Sigmoid colon (tissue), 6 donors: ENCODE measurements at regions not wholly inside any gene's neighbourhood (a gene's known extent, or its start where the extent isn't known, plus 50 kb on each side); places are given as distances from the start of the nearest gene placed in this dataset.

Experiments used
- DNase-seq: peaks from one replicate; pipeline ENCODE4 v3.0.0-alpha.2; 2019
- H3K27ac ChIP-seq, 4 donors: fragments of 200-600 bp; sonication (generic); one replicate each; pipeline ENCODE4 v1.5.1; 2016 to 2019; ENCODE audit warnings: mild to moderate bottlenecking in 1 of 4
- H3K27me3 ChIP-seq, 3 donors: fragments of 200-600 bp; sonication (generic); one replicate each; pipeline ENCODE4 v1.5.1; 2019; ENCODE audit warnings: mild to moderate bottlenecking in 1 of 3
- H3K36me3 ChIP-seq, 4 donors: fragments of 200-600 bp; sonication (generic); one replicate each; pipeline ENCODE4 v1.5.1; 2016 to 2019
- H3K4me1 ChIP-seq, 4 donors: fragments of 200-600 bp; sonication (generic); one replicate each; pipeline ENCODE4 v1.5.1; 2017 to 2019
- H3K4me3 ChIP-seq, 4 donors: fragments of 200-600 bp; sonication (generic); one replicate each; pipeline ENCODE4 v1.5.1; 2017 to 2019; ENCODE audit warnings: mild to moderate bottlenecking in 2 of 4, moderate library complexity in 1 of 4
- H3K9me3 ChIP-seq, 4 donors: fragments of 200-600 bp in 3 of 4; sonication (generic) in 3 of 4; one replicate each; pipeline versions ENCODE4 v1.5.1 to v1.6.1; 2013 to 2019
- EP300 ChIP-seq, 4 donors: sonication (generic); formaldehyde crosslinking; IDR thresholded peaks; one replicate each; pipeline ENCODE4 v1.6.1; 2017; ENCODE audit warnings: antibody characterized with exemption in 4 of 4
- POLR2A ChIP-seq, 2 donors: fragments of 450-650 bp; IDR thresholded peaks; one replicate each; pipeline ENCODE4 v1.6.1; 2016; ENCODE audit warnings: antibody characterized with exemption in 2 of 2, mild to moderate bottlenecking in 2 of 2, moderate library complexity in 2 of 2
- POLR2AphosphoS5 ChIP-seq, 4 donors: sonication (generic); formaldehyde crosslinking; IDR thresholded peaks; one replicate each; pipeline ENCODE4 v1.6.1; 2017; ENCODE audit warnings: antibody characterized with exemption in 4 of 4
- WGBS, 2 donors: extraction: QIAGEN DNeasy Blood & Tissue Kit; methylation state at CpG; one replicate each; pipeline ENCODE4 v1.1.7; 2013; 5-methylcytosine and 5-hydroxymethylcytosine counted together
- intact Hi-C: fragments of 100-400 bp; cut with DNase I; formaldehyde crosslinking; loops from one replicate; pipeline ENCODE4 v1.15.1; 2023
- TF ChIP-seq, protein P1 (sequence below), 4 experiments: fragments of 450-650 bp in 3 of 4; fragments of 200-600 bp in 1 of 4; IDR thresholded peaks; one replicate each; pipeline ENCODE4 v1.5.1; 2016 to 2019; ENCODE audit warnings: antibody characterized with exemption in 4 of 4, mild to moderate bottlenecking in 3 of 4, moderate library complexity in 2 of 4
- donor health status: healthy with polysubstance abuse.
- donor health status: healthy.

DNA sequence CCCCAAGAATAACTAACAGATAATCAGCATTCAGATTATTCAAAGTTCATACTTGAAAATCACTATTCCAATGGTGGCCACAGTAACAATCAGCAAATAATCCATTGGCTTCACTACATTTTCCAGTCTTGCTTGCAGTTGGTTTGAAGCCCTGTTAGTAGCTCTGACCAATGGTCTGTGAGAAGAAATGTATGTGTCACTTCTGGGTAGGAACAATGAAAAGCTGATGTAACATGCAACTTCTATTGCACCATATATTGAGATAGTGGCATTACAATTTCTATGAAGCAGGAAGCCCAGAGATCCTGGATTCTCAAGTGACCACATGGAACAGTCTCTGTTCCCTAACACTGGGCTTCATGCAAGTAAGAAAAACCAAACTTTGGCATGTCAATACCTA, 250.9 kb upstream of the DAB1 start:
- Histone ChIP-seq H3K27ac (no peak overlapping the region), H3K4me1 (no peaks in the 10 kb centered on the region), H3K4me3 (no peak overlapping the region), H3K36me3 (no peaks in the 10 kb centered on the region), H3K27me3 (no peaks in the 10 kb centered on the region), H3K9me3 (no peaks in the 10 kb centered on the region)
- DNase-seq, result no peak
- intact Hi-C loops, result no loop called here
- TF ChIP-seq POLR2A (IDR thresholded peaks at IDR 0.05), result no peak
- no peak for TF ChIP-seq POLR2AphosphoS5 (IDR thresholded peaks at IDR 0.05)
- no peak for TF ChIP-seq EP300 (IDR thresholded peaks at IDR 0.05)
- TF ChIP-seq, protein P1, sequence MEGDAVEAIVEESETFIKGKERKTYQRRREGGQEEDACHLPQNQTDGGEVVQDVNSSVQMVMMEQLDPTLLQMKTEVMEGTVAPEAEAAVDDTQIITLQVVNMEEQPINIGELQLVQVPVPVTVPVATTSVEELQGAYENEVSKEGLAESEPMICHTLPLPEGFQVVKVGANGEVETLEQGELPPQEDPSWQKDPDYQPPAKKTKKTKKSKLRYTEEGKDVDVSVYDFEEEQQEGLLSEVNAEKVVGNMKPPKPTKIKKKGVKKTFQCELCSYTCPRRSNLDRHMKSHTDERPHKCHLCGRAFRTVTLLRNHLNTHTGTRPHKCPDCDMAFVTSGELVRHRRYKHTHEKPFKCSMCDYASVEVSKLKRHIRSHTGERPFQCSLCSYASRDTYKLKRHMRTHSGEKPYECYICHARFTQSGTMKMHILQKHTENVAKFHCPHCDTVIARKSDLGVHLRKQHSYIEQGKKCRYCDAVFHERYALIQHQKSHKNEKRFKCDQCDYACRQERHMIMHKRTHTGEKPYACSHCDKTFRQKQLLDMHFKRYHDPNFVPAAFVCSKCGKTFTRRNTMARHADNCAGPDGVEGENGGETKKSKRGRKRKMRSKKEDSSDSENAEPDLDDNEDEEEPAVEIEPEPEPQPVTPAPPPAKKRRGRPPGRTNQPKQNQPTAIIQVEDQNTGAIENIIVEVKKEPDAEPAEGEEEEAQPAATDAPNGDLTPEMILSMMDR (IDR thresholded peaks at IDR 0.05), result no peak

DNA sequence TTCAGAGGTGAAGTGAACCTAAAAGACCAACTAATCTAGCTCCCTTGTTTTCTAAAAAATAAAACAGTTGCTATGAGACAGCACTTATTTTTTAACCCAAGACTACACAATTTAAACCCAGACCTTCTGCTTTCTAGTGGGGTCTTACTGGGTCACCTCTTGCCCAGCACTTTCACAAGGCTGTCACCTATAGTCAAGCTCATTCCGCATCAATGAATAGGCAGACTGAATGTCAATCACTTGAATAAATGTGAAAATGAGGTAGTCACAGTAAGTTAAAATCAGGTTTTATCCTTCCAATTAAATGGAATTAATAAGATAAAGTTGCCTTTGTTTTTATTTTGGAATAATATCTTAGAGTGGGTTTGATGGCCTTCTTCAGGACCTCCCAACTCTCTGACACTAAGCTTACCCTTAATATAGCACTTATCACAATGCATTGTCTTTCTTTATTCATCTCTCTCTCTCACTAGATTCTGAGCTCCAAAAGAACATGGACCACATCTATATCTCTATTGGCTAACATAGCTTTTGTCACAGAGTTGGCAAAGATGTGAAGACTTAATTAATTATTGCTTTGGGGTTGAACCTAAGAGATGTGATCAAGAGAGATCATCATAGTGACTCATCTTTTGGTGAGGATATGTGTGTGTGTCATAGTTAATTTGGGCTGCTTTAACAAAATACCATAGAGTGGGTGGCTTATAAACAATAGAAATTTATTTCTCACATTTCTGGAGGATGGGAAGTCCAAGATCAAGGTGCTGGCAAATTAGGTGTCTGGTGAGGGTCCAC, 248.7 kb upstream of the DAB1 start:
- TF ChIP-seq, protein P1 (IDR thresholded peaks at IDR 0.05), result no peak
- no peak for TF ChIP-seq POLR2AphosphoS5 (IDR thresholded peaks at IDR 0.05)
- no peak for TF ChIP-seq EP300 (IDR thresholded peaks at IDR 0.05)
- TF ChIP-seq POLR2A (IDR thresholded peaks at IDR 0.05), result no peak
- no peak overlapping the region for H3K27ac ChIP-seq

DNA sequence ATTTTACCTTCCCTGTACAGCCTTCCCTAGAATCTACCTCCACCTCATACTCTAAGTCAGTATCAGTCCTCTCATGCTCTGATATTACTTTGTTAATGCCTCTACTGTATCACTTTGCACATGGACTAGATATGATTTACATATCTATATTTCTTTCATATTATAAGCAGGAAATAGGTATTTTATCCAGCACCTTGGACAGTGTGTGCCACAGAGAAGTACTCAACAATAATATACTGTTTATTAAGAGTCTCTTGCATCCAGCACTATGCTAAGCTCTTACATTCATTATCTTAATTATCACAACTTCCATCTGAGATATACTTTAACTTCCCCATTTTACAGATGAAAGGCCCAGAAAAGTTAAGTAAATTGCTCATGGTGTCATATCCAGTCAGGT, 247.9 kb upstream of the DAB1 start:
- Histone ChIP-seq H3K36me3 (no peaks in the 10 kb centered on the region), H3K9me3 (peaks cover 0 to 2% (median 0%) of the 10 kb centered on the region in 4 donors), H3K4me1 (no peaks in the 10 kb centered on the region), H3K27me3 (no peaks in the 10 kb centered on the region), H3K4me3 (no peak overlapping the region), H3K27ac (no peak overlapping the region)
- no peak for DNase-seq
- intact Hi-C loops, result no loop called here
- no peak for TF ChIP-seq POLR2A (IDR thresholded peaks at IDR 0.05)
- TF ChIP-seq, protein P1 (IDR thresholded peaks at IDR 0.05), result no peak
- no peak for TF ChIP-seq EP300 (IDR thresholded peaks at IDR 0.05)
- TF ChIP-seq POLR2AphosphoS5 (IDR thresholded peaks at IDR 0.05), result no peak

More for the DNA sequence above, 248.7 kb upstream of the DAB1 start:
- no peak overlapping the region for H3K4me3 ChIP-seq
- intact Hi-C loops, result no loop called here
- 95 to 99% methylated on average over 1 of the region's 1 CpG for WGBS, 2 donors
- no peaks in the 10 kb centered on the region for H3K4me1 ChIP-seq
- H3K9me3 ChIP-seq, result peaks cover 0 to under 1% (median 0%) of the 10 kb centered on the region in 4 donors
- no peak for DNase-seq
- no peaks in the 10 kb centered on the region for H3K36me3 ChIP-seq
- H3K27me3 ChIP-seq, result no peaks in the 10 kb centered on the region

DNA sequence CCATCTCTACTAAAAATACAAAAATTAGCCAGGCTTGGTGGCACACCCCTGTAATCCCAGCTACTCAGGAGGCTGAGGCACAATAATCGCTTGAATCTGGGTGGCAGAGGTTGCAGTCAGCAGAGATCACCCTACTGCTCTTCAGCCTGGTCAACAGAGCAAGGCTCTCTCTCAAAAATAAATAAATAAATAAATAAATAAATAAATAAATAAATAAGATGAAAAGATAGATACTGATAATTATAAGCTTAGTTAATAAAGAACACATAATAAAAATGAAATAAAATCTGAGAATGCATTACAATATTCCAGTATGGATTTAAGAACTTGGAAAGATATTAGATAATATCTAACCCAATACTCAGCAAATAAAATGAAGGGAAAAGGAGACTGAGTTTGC, 235.9 kb upstream of the DAB1 start:
- Histone ChIP-seq H3K27ac (no peak overlapping the region), H3K9me3 (no peaks in the 10 kb centered on the region), H3K4me1 (no peaks in the 10 kb centered on the region), H3K36me3 (no peaks in the 10 kb centered on the region), H3K4me3 (no peak overlapping the region), H3K27me3 (no peaks in the 10 kb centered on the region)
- 86 to 95% methylated on average over 1 of the region's 1 CpG for WGBS, 2 donors
- intact Hi-C loops, result no loop called here
- TF ChIP-seq, protein P1 (IDR thresholded peaks at IDR 0.05), result no peak
- TF ChIP-seq POLR2AphosphoS5 (IDR thresholded peaks at IDR 0.05), result no peak
- TF ChIP-seq EP300 (IDR thresholded peaks at IDR 0.05), result no peak
- TF ChIP-seq POLR2A (IDR thresholded peaks at IDR 0.05), result no peak
- DNase-seq, result no peak

DNA sequence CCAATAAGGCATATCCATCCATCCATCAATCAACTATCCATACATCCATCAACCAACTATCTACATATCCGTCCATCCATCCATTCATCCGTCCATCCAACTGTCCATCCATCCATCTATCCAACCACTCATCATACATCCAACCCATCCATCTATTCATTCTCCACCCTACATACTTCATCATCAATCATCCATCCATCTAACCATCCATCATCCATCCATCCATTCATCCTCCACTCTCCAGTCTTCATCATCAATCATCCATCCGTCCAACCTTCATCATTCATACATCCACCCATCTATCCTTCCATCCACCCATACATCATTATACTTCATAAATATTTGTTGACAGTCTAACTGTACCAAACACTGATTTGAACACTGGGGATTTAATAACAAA, 231.3 kb upstream of the DAB1 start:
- intact Hi-C loops, result no loop called here
- TF ChIP-seq EP300 (IDR thresholded peaks at IDR 0.05), result no peak
- TF ChIP-seq, protein P1 (IDR thresholded peaks at IDR 0.05), result no peak
- TF ChIP-seq POLR2A (IDR thresholded peaks at IDR 0.05), result no peak
- no peak for TF ChIP-seq POLR2AphosphoS5 (IDR thresholded peaks at IDR 0.05)

More for the DNA sequence above, 231.3 kb upstream of the DAB1 start:
- Histone ChIP-seq H3K27me3 (no peaks in the 10 kb centered on the region), H3K4me1 (no peaks in the 10 kb centered on the region), H3K4me3 (no peak overlapping the region), H3K9me3 (no peaks in the 10 kb centered on the region), H3K27ac (no peak overlapping the region), H3K36me3 (no peaks in the 10 kb centered on the region)
- no peak for DNase-seq
- 90 to 92% methylated on average over 3 of the region's 3 CpGs for WGBS, 2 donors
